GM12873 (cell line): ENCODE measurements at regions not wholly inside any gene's neighbourhood (a gene's known extent, or its start where the extent isn't known, plus 50 kb on each side); places are given as distances from the start of the nearest gene placed in this dataset.

Experiments
- TF ChIP-seq, protein P1 (sequence below): IDR thresholded peaks from 2 replicates; pipeline ENCODE4 v1.5.1; 2012; ENCODE audit warnings: low read depth, mild to moderate bottlenecking, moderate library complexity, low read length, control low read depth; ENCODE audit not compliant: insufficient read depth; ENCODE audit errors: missing control alignments

DNA sequence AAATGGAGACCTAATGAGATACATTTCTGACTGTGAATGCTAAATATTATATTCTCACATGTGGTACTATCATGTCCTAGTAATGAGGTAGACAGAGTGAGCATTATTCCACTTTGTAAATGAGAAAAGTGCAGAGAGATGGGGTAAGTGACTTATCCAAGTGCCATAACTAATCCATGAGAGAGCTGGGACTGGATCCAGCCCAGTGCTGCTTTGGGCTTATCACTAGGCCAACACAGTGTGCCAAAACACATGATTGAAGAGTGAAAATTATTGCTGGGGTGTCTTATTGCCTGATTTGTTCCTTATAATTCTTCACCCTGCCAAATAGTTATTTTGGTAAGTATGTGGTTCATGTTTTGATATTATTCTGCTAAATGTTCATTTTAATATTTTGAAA lies 442.2 kb upstream of the GRAMD2B start:
- TF ChIP-seq, protein P1, sequence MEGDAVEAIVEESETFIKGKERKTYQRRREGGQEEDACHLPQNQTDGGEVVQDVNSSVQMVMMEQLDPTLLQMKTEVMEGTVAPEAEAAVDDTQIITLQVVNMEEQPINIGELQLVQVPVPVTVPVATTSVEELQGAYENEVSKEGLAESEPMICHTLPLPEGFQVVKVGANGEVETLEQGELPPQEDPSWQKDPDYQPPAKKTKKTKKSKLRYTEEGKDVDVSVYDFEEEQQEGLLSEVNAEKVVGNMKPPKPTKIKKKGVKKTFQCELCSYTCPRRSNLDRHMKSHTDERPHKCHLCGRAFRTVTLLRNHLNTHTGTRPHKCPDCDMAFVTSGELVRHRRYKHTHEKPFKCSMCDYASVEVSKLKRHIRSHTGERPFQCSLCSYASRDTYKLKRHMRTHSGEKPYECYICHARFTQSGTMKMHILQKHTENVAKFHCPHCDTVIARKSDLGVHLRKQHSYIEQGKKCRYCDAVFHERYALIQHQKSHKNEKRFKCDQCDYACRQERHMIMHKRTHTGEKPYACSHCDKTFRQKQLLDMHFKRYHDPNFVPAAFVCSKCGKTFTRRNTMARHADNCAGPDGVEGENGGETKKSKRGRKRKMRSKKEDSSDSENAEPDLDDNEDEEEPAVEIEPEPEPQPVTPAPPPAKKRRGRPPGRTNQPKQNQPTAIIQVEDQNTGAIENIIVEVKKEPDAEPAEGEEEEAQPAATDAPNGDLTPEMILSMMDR, result no peak

DNA sequence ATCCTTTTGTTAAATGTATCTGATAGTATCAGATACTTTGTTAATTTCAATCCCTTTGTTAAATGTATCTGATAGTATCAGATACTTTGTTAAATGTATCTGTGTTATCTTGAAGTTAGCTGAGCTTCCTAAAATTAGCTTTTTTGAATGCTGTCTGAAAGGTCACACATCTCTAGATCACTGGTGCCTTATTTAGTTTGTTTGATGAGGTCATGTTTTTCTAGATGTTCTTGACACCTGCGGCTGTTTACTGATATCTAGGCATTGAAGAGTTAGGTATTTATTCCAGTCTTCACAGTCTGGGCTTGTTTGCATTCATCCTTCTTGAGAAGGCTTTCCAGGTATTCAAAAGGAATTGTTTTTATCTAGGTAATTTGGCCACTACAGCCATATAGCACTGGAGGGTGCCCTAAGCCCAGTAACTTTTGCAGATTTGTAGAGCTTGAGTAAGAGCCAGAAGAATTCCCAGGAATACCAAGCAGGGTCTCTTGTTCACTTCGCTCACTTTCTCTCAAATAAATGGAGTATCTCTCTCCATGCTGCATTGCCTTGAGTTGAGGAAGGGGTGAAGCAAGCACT lies 435.4 kb upstream of the GRAMD2B start:
- TF ChIP-seq, protein P1, result no peak

DNA sequence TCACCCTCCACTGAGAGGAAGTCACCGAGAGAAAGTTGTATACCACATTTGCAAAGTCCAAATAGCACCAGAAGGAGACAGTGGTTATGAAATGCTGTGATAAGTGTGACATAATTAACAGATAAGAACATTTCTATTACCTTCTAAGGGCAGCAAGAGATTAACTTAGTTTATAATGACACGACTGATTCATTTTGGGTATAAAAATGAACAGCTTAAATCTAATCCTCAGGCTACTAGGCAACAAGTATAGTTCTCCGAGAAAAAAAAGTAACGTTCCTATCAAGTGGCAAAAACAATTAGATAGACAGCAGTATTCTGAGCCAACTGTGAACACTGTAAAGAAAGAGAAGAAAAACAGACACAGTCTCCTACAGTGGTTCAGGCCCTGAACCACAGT lies 431.2 kb upstream of the GRAMD2B start:
- TF ChIP-seq, protein P1, result no peak

DNA sequence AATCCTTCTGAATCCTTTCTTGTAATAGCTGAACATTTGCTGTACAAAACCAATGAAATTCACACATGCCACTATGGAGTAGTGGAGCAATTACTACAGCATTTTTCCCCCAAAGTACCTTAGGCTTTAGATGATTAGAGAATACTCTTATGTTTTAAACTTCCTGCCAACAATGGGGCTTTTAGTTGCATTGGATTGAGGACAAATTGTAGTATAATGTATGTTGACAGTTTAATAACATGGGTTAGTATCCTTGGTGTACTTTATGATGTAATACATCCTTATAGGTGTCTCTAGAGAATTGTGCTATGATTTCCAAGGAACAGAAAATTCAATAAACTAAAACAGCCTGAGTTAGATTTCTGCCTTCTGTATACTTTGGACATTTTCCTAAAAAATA lies 422.7 kb upstream of the GRAMD2B start:
- TF ChIP-seq, protein P1, result no peak

DNA sequence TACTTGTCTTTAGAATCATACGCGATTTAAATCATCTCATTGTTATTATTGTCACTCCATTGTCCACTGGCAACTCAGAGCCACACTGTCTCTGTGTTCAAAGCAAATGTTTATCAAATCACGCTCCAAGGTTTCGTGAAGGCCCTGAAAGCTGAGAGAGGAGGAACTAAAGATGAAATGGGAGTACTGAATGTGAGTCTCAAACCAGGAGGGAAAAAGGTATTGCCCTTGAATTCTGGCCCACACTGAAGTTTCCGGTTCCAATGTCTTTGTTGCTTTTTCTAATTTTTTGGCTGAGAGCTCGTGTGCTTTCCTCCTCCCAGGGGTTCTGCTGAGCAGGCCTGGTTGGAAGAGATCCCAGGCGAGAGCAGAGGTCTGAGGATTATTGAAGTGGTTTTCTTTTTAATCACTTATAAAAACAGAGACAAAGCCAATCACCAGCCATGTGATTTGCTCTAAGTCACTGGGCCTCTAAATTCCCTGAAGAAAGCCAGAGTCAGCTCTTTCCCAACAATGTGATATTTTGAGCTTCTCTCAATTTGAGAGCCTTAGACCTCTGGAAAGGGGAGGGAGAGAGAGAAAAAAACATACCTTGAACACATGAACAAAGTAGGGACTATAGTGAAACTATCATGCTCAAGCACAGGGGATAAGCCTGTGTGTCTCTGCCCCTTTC lies 420.8 kb upstream of the GRAMD2B start:
- TF ChIP-seq, protein P1, result no peak

DNA sequence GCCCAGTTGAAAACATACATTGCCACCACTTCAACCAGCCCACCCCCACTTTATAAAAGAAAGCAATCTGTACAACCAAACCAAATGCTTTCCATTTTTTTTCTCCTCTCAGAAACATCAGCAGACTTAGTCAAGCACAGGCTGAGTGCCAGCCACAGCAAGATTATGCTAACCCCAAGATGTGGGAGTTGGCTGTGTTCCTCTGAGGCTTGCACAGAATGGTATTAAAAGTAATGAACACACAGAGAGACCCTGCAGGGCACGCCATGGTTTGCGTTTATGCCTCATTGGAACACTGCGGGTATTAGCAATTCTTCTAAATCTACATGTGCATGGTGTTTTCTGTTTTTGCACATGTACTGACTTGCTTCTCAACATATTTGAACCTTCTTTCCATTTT lies 419.9 kb upstream of the GRAMD2B start:
- TF ChIP-seq, protein P1, result no peak

DNA sequence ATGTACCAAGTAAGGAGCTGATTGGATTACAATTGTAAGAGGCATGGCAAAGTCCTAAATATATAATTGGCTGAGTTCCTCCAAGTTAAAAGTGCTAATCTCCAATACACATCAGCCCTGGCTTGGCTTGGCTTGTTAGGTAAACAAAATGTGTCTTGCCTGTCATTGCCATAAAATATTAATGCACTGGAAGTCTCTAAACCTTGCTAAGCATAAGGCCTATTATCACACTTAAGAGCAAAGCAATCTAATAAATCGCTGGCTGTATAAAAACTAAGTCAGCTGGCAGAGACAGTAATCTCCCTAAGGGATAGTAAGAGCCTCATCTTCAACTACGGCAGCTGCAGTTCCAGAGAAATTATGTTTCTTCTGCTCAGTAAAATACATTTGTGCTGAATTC lies 418.6 kb upstream of the GRAMD2B start:
- TF ChIP-seq, protein P1, result no peak
